Neutrophil (primary cell): ENCODE measurements at regions not wholly inside any gene's neighbourhood (a gene's known extent, or its start where the extent isn't known, plus 50 kb on each side); places are given as distances from the start of the nearest gene placed in this dataset.
"Not testable (repeated sequence)": the region's sequence is repeated elsewhere in the genome, so short reads cannot be mapped to it uniquely, and the experiment has no call there.

Experiments
- H3K27ac ChIP-seq: fragments of 200-600 bp; sonication (generic); 2 replicates; pipeline ENCODE4 v1.5.1; 2016; ENCODE audit warnings: mild to moderate bottlenecking, moderate library complexity
- H3K27me3 ChIP-seq: fragments of 200-600 bp; sonication (generic); 2 replicates; pipeline ENCODE4 v1.6.0; 2016; ENCODE audit warnings: mild to moderate bottlenecking
- H3K36me3 ChIP-seq: fragments of 200-600 bp; sonication (generic); 2 replicates; pipeline ENCODE4 v1.5.1; 2017
- H3K4me1 ChIP-seq, 2 experiments: fragments of 200-600 bp in 1 of 2; sonication (generic) in 1 of 2; 1 replicate in 1 of 2; 2 replicates in 1 of 2; pipeline versions ENCODE4 v1.5.1 to v1.6.1; 2013 to 2016; ENCODE audit warnings: low read depth in 1 of 2, low read length in 1 of 2, mild to moderate bottlenecking in 1 of 2, moderate library complexity in 1 of 2; ENCODE audit not compliant: control insufficient read depth in 1 of 2, insufficient read depth in 1 of 2
- H3K4me3 ChIP-seq, 2 experiments: fragments of 200-600 bp in 1 of 2; sonication (generic) in 1 of 2; 1 replicate in 1 of 2; 2 replicates in 1 of 2; pipeline ENCODE4 v1.5.1; 2013 to 2016; ENCODE audit warnings: low read depth in 1 of 2, low read length in 1 of 2, mild to moderate bottlenecking in 1 of 2, moderate library complexity in 1 of 2
- H3K9me3 ChIP-seq: fragments of 200-600 bp; sonication (generic); 2 replicates; pipeline ENCODE4 v1.5.1; 2016
- TF ChIP-seq, protein P1 (sequence below): fragments of 200-600 bp; sonication (generic); IDR thresholded peaks from 2 replicates; pipeline ENCODE4 v1.5.1; 2016; ENCODE audit warnings: antibody characterized with exemption

GRCh38 chr7:149604521-149604920 is 106.9 kb upstream of the ZNF746 start:
- Histone ChIP-seq H3K9me3 (no peaks in the 10 kb centered on the region), H3K27ac (no peak overlapping the region), H3K4me1 (peaks cover 11 to 21% of the 10 kb centered on the region in 2 experiments), H3K27me3 (no peaks in the 10 kb centered on the region), H3K4me3 (no peak overlapping the region), H3K36me3 (peaks cover 39% of the 10 kb centered on the region)
- TF ChIP-seq, protein P1, sequence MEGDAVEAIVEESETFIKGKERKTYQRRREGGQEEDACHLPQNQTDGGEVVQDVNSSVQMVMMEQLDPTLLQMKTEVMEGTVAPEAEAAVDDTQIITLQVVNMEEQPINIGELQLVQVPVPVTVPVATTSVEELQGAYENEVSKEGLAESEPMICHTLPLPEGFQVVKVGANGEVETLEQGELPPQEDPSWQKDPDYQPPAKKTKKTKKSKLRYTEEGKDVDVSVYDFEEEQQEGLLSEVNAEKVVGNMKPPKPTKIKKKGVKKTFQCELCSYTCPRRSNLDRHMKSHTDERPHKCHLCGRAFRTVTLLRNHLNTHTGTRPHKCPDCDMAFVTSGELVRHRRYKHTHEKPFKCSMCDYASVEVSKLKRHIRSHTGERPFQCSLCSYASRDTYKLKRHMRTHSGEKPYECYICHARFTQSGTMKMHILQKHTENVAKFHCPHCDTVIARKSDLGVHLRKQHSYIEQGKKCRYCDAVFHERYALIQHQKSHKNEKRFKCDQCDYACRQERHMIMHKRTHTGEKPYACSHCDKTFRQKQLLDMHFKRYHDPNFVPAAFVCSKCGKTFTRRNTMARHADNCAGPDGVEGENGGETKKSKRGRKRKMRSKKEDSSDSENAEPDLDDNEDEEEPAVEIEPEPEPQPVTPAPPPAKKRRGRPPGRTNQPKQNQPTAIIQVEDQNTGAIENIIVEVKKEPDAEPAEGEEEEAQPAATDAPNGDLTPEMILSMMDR = no peak

GRCh38 chr7:149600669-149601330 is 103.2 kb upstream of the ZNF746 start:
- Histone ChIP-seq H3K4me1 (peaks cover 17 to 29% of the 10 kb centered on the region in 2 experiments), H3K36me3 (peaks cover 32% of the 10 kb centered on the region), H3K27ac (peak overlapping the region; percentile 74), H3K4me3 (peak overlapping the region in 1 of 2 experiments; percentile 28)
- not testable (repeated sequence) for H3K9me3 ChIP-seq, H3K27me3 ChIP-seq

- no peaks in the 10 kb centered on the region for H3K27me3 ChIP-seq
- peak overlapping the region; percentile 17 to 28 for H3K4me3 ChIP-seq
- peak overlapping the region; percentile 74 for H3K27ac ChIP-seq
- peaks cover 32% of the 10 kb centered on the region for H3K36me3 ChIP-seq
- TF ChIP-seq, protein P1 = no peak
- H3K4me1 ChIP-seq = peaks cover 17 to 28% of the 10 kb centered on the region in 2 experiments
- no peaks in the 10 kb centered on the region for H3K9me3 ChIP-seq
Observed at GRCh38 chr7:149599636-149600206, 102.1 kb upstream of the ZNF746 start.

GRCh38 chr7:149598721-149599308 is 101.2 kb upstream of the ZNF746 start:
- Histone ChIP-seq H3K4me3 (peak overlapping the region in 1 of 2 experiments; percentile 17), H3K9me3 (no peaks in the 10 kb centered on the region), H3K4me1 (peaks cover 17 to 24% of the 10 kb centered on the region in 2 experiments), H3K27me3 (no peaks in the 10 kb centered on the region), H3K27ac (peak overlapping the region; percentile 74), H3K36me3 (peaks cover 32% of the 10 kb centered on the region)
- TF ChIP-seq, protein P1 = no peak

DNA sequence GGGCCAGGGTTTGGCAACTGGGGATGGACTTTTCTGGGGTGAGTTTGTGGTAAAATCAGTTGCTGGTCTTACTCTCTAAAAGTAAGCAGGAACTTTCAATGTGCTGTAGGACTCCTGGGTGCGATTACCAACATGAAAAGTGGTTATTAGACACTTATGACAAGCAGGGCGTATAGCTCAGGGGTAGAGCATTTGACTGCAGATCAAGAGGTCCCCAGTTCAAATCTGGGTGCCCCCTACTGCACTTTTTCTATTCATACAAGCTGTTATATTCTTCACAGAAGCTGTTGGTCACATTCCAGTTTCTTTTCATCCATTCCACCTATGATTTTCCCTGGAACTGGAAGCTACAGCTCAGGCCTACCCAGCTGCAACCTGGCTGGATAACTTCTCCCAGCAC is 100.2 kb upstream of the ZNF746 start:
- Histone ChIP-seq H3K36me3 (peaks cover 33% of the 10 kb centered on the region), H3K4me1 (peaks cover 17 to 24% of the 10 kb centered on the region in 2 experiments)
- H3K4me3 ChIP-seq, H3K27me3 ChIP-seq, H3K27ac ChIP-seq, H3K9me3 ChIP-seq: not testable (repeated sequence)

DNA sequence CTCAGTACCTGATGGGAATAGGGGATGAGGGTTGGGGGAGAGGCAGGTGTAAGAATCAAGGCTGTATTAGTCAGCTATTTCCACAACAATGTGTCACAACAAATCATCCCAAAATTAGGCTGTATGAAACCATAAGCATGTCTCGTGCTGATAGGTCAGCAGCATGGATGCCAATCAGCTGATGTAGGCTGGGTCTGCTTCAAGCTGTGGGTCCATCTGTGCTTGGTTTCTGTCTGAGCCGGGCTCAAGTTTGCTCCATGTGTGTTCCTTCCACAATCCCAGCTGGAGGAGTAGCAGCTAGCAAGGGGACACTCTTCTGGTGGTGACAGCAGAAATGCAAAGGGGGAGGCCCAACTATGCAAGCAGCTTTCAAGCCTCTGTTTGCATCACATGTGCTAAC is 97.9 kb upstream of the ZNF746 start:
- peaks cover 16 to 17% of the 10 kb centered on the region in 2 experiments for H3K4me1 ChIP-seq
- H3K27me3 ChIP-seq = no peaks in the 10 kb centered on the region
- no peaks in the 10 kb centered on the region for H3K9me3 ChIP-seq
- TF ChIP-seq, protein P1 = no peak
- no peak overlapping the region for H3K27ac ChIP-seq
- no peak overlapping the region for H3K4me3 ChIP-seq
- peaks cover 32% of the 10 kb centered on the region for H3K36me3 ChIP-seq
